ENCODE measurements at regions not wholly inside any gene's neighbourhood (a gene's known extent, or its start where the extent isn't known, plus 50 kb on each side); places are given as distances from the start of the nearest gene placed in this dataset.
A peak's percentile ranks its signal among the peaks of the same experiment; 100 is the strongest.

DNA sequence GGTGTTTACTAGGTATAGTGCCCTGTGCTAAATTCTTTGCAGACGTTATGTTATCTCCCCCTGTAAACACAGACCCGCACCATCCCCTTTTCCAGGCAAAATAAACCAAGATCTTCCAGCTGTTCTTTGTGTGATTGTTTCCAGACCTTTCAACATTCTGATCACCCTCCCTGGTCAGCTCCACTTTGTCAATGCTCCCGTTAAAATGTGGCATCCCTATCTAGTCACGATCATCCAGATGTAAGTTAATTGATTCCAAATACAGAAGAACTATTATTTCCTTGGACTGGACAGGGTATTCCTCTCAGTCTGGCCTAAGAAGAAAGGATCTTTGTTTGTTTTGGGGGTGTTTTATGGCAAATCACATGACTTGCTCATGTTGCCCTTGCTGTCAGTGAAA, 127.6 kb upstream of the ARID2 start:
- H3K4me1 Mint-ChIP-seq (ENCODE audit: low read depth) = no peaks in the 10 kb centered on the region
- no peak overlapping the region for H3K4me3 Mint-ChIP-seq
- no peaks in the 10 kb centered on the region for H3K27me3 Mint-ChIP-seq (ENCODE audit: low read depth)
- ATAC-seq (replicated peaks in 1 of 2) (no peak), DNase-seq (no peak)
- H3K9me3 Mint-ChIP-seq = peaks cover 2 to 4% of the 10 kb centered on the region in 2 donors
- peaks cover 4% of the 10 kb centered on the region in 2 donors for H3K36me3 Mint-ChIP-seq (ENCODE audit: insufficient read depth in 2 of 2)
- H3K27ac Mint-ChIP-seq = no peak overlapping the region

DNA sequence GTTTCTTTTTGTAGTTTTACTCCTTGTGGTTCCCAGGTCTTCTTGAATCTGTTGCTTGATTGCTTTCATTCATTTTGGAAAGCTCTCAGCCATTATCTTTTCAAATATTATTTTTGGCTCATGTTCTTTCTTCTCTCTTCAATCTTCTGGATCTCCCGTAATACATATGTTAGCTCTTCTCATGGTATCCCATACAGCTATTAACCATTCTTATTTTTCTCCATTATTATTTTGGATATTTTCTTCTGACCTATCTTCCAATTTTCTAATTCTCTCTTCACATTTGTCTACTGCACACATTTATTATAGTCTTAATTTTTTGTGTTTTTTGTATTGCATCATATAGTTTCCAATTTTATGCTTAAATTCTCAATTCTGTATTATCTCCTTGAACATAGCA, 123.9 kb upstream of the ARID2 start:
- Mint-ChIP-seq H3K27me3 (ENCODE audit: low read depth) (peaks cover 5% of the 10 kb centered on the region), H3K27ac (no peak overlapping the region), H3K4me3 (no peak overlapping the region), H3K36me3 (ENCODE audit: insufficient read depth in 2 of 2) (peaks cover 4% of the 10 kb centered on the region in 2 donors), H3K4me1 (ENCODE audit: low read depth) (no peaks in the 10 kb centered on the region), H3K9me3 (peaks cover 2 to 4% of the 10 kb centered on the region in 2 donors)
- DNase-seq (no peak), ATAC-seq (replicated peaks in 1 of 2) (no peak)

DNA sequence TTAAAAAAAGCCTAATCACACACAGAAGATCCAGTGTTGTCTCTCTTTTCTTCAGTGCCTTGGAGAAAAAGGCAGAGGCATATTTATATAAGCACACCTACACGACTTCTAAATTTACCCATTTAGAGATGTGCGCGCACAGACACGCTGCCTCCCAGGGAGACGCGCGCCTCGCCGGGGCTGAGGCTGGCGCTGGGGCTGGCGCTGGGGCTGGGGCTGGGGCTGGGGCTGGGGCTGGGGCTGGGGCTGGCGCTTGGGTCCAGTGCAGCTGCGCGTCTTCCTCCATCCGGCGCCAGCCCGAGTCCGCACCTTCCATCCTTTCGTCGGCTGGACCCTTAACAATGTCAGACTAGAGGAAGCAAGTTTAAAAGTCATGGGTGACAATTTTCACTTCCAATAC, 118.4 kb upstream of the ARID2 start:
- Mint-ChIP-seq H3K4me3 (peak overlapping the region; percentile 28 to 40), H3K4me1 (ENCODE audit: low read depth) (peaks cover 10% of the 10 kb centered on the region), H3K27me3 (ENCODE audit: low read depth) (peaks cover 5% of the 10 kb centered on the region), H3K9me3 (no peaks in the 10 kb centered on the region), H3K27ac (no peak overlapping the region), H3K36me3 (ENCODE audit: insufficient read depth in 2 of 2) (no peaks in the 10 kb centered on the region)
- ATAC-seq (replicated peaks in 1 of 2) = no peak
- DNase-seq = no peak

DNA sequence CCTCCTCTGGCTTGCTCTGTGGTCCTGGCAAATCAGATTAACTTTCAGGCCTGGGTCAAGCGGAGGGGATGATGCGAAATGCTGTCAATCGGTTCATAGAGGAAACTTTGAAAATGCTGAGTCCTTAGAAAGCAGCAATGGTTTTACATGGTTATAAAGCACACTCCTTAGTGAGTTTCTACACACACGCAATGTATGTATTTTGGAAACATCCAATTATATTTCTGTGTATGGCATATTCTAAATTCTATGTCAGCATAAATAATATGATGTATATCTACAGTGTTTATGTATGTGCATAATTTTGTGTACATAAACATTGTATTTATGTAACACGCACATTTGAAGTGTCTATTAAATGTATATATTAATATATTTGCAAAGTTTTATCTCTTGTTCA, 118.0 kb upstream of the ARID2 start:
- peak overlapping the region; percentile 28 to 40 for H3K4me3 Mint-ChIP-seq
- no peak for DNase-seq
- H3K27me3 Mint-ChIP-seq (ENCODE audit: low read depth) = peaks cover 5% of the 10 kb centered on the region
- H3K9me3 Mint-ChIP-seq = no peaks in the 10 kb centered on the region
- no peaks in the 10 kb centered on the region for H3K36me3 Mint-ChIP-seq (ENCODE audit: insufficient read depth in 2 of 2)
- no peak overlapping the region for H3K27ac Mint-ChIP-seq
- H3K4me1 Mint-ChIP-seq (ENCODE audit: low read depth) = peaks cover 10% of the 10 kb centered on the region
- ATAC-seq (replicated peaks in 1 of 2) = no peak

DNA sequence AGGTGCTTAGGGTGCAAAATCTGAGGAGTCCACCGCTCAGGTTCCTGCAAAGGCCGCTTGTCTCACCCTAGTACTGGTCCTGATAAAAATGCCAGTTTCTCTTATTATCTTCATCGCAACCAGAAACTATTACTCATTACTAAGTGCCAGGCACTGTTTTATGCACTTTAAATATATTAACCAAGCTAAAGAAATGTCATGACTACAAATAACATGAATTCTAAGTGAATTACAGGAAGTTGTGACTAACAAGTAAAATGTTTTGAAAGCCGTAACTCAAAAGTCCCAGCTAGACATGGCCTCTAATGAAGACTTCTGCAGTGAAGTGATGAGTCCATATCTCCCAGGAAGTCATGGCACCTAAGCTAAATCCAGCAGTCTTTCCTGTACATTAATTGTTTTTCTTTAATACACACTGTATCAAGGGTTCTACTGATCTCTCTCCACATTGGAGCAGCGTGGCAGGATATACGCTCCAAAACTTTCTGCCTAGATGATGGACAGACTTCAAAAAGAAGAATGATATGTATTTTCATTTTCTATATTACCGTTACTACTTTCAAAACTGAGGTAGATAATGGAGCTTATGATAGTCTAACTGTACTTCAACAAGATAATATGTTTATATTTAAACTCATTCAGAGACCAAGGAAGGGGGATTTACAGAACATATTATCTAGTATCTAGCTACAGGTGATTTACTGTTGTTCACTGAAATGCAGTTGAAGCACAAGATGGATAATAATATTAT, 117.3 kb upstream of the ARID2 start:
- Mint-ChIP-seq H3K27me3 (ENCODE audit: low read depth) (peaks cover 5% of the 10 kb centered on the region), H3K9me3 (no peaks in the 10 kb centered on the region), H3K36me3 (ENCODE audit: insufficient read depth in 2 of 2) (no peaks in the 10 kb centered on the region), H3K4me1 (ENCODE audit: low read depth) (peaks cover 10% of the 10 kb centered on the region), H3K27ac (peak overlapping the region; percentile 56), H3K4me3 (peak overlapping the region; percentile 16 to 43)
- DNase-seq = no peak
- peak; percentile 18 to 28 for ATAC-seq (replicated peaks in 1 of 2)

DNA sequence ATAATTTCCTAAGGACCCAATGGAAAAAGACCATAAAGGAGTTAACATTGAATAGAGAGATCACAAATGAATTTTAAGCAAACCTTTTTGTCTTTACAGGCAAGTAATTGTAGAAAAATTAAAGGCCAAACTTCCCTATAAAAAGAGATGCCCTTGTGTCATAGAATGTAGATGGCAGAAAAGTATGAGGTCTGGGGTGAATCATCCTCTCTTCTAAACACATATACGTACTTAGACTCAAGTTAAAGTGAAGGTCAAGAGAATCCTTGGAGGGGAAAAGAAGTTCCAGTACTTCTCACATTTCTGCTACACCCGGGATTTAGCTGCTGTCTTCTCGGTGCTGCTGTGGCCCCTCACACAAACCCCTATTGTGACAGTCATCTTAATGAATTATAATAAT, 116.2 kb upstream of the ARID2 start:
- H3K27ac Mint-ChIP-seq = no peak overlapping the region

DNA sequence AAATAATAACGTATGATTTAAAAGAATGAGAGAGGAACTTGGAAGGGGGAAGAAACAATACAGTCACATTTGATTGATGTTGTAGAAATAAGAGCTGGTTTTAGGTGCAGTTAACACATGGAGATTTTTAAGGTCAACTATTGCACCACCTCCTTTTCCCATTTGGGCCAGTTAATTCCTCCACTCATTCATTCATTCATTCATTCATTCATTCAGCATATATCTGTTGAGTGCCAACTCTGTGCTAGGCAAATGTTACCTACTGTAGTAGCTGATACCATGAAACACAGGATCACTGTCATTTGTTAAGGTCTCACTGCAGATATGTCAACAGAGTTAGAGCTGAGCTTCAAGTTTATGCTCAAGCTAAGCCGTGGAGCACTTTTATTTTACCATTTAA, 115.7 kb upstream of the ARID2 start:
- H3K4me3 Mint-ChIP-seq = no peak overlapping the region
- no peak for ATAC-seq (replicated peaks in 1 of 2)
- no peak for DNase-seq
- no peaks in the 10 kb centered on the region for H3K36me3 Mint-ChIP-seq (ENCODE audit: insufficient read depth in 2 of 2)
- H3K27ac Mint-ChIP-seq = no peak overlapping the region
- H3K4me1 Mint-ChIP-seq (ENCODE audit: low read depth) = peaks cover 10% of the 10 kb centered on the region
- peaks cover 1% of the 10 kb centered on the region for H3K27me3 Mint-ChIP-seq (ENCODE audit: low read depth)
- H3K9me3 Mint-ChIP-seq = no peaks in the 10 kb centered on the region

More for the DNA sequence above, 116.2 kb upstream of the ARID2 start:
- no peaks in the 10 kb centered on the region for H3K9me3 Mint-ChIP-seq
- H3K27me3 Mint-ChIP-seq (ENCODE audit: low read depth) = peaks cover 5% of the 10 kb centered on the region
- H3K4me1 Mint-ChIP-seq (ENCODE audit: low read depth) = peaks cover 10% of the 10 kb centered on the region
- no peak for DNase-seq
- no peaks in the 10 kb centered on the region for H3K36me3 Mint-ChIP-seq (ENCODE audit: insufficient read depth in 2 of 2)
- ATAC-seq (replicated peaks in 1 of 2) = no peak
- no peak overlapping the region for H3K4me3 Mint-ChIP-seq

DNA sequence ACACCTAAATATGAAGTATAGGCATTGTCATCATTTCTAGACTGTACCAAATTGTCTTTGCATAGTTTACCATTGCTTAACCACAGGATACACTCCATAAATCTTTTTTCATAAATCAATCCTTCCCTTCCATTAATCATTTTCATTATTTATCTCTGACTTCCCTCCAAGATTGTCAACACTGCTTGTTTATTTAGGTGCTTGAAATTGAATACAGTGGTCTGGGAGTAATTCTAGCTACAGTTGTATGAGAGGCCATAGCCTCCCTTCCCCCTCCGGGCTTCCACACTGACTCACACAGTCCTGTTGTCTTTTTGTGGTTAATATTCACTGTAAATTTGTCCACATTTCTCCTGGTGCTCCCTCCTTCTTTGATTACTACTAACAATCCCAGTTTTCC, 114.2 kb upstream of the ARID2 start:
- H3K4me3 Mint-ChIP-seq = no peak overlapping the region
- ATAC-seq (replicated peaks in 1 of 2) = no peak
- H3K27ac Mint-ChIP-seq = no peak overlapping the region
- H3K4me1 Mint-ChIP-seq (ENCODE audit: low read depth) = peaks cover 10% of the 10 kb centered on the region
- no peaks in the 10 kb centered on the region for H3K9me3 Mint-ChIP-seq
- no peaks in the 10 kb centered on the region for H3K36me3 Mint-ChIP-seq (ENCODE audit: insufficient read depth in 2 of 2)
- peaks cover 8% of the 10 kb centered on the region for H3K27me3 Mint-ChIP-seq (ENCODE audit: low read depth)
- no peak for DNase-seq

DNA sequence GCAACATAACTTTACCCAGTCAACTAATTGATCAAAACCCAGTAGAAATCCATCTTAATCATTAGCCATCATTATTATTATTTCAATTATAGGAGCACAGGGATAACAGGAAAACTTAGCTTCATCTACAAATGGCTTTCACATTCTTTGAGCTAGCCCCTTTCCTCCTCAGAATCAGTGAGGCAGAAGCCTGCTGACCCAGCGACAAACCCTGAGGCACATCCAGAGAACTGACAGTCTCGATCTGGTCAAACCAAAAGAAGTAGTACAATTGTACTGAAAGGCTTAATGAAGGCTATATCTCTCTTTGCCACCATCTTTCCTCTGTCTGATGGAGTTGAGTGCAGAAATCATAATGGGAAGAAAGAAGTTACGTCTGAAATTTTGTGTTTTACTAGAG, 109.8 kb upstream of the ARID2 start:
- Mint-ChIP-seq H3K4me3 (no peak overlapping the region), H3K36me3 (ENCODE audit: insufficient read depth in 2 of 2) (no peaks in the 10 kb centered on the region), H3K4me1 (ENCODE audit: low read depth) (no peaks in the 10 kb centered on the region), H3K27ac (no peak overlapping the region), H3K9me3 (no peaks in the 10 kb centered on the region), H3K27me3 (ENCODE audit: low read depth) (peaks cover 10% of the 10 kb centered on the region)
- ATAC-seq (replicated peaks in 1 of 2) (no peak), DNase-seq (no peak)

DNA sequence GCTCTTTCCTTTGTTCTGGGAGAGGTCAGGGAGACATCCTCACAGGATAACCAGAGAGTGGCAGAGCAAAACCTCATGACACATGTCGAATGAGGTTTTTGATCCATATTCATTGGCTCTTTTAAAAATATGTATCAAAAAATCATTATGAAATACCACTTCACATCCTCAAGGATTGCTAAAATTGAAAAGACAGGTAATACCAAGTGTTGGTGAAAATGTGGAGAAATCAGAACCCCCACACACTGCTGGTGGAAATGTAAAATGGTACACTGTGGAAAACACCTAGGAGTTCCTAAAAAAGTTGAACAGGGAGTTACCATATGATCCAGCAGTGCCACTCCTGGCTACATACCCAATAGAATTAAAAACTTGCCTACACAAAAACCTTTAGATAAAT, 107.8 kb upstream of the ARID2 start:
- H3K4me1 Mint-ChIP-seq (ENCODE audit: low read depth) = no peaks in the 10 kb centered on the region
- H3K27ac Mint-ChIP-seq = no peak overlapping the region
- no peak overlapping the region for H3K4me3 Mint-ChIP-seq
- no peaks in the 10 kb centered on the region for H3K36me3 Mint-ChIP-seq (ENCODE audit: insufficient read depth in 2 of 2)
- DNase-seq = no peak
- no peaks in the 10 kb centered on the region for H3K9me3 Mint-ChIP-seq
- H3K27me3 Mint-ChIP-seq (ENCODE audit: low read depth) = peaks cover 10% of the 10 kb centered on the region
- ATAC-seq (replicated peaks in 1 of 2) = no peak

DNA sequence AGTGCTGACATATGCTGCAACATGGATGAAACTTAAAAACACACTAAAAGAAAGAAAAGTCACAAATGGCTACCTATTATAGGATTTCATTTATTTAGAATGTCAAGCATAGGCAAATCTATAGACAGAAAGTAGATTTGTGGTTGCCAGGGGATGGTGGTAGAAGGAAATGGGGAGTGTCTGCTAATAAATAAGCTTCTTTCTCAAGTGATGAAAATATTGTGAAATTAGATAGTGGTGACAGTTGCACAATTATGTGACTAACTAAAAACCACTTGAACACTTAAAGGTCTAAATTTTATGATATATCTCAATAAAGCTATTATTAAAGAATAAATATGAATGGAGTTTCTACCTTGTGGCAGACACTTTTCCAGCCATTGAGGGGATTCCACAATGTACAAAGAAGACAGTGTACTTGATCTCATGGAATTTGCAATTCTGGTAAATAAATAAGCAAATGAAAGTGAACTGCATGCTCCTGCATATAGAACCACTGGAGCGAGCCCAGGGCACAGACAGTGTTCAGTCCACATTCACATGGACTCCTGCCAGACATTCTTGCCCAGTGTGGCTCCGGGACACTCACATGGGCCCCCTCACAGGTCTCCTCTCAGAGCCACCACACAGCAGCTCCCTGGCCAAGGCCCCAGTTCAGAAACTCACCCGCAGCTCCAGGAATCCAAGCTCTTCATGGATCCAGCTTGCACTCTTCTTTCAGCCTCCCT, 107.1 kb upstream of the ARID2 start:
- Mint-ChIP-seq H3K9me3 (no peaks in the 10 kb centered on the region), H3K4me3 (no peak overlapping the region), H3K36me3 (ENCODE audit: insufficient read depth in 2 of 2) (no peaks in the 10 kb centered on the region), H3K27me3 (ENCODE audit: low read depth) (peaks cover 10% of the 10 kb centered on the region), H3K27ac (no peak overlapping the region), H3K4me1 (ENCODE audit: low read depth) (no peaks in the 10 kb centered on the region)
- ATAC-seq (replicated peaks in 1 of 2) (no peak), DNase-seq (no peak)

DNA sequence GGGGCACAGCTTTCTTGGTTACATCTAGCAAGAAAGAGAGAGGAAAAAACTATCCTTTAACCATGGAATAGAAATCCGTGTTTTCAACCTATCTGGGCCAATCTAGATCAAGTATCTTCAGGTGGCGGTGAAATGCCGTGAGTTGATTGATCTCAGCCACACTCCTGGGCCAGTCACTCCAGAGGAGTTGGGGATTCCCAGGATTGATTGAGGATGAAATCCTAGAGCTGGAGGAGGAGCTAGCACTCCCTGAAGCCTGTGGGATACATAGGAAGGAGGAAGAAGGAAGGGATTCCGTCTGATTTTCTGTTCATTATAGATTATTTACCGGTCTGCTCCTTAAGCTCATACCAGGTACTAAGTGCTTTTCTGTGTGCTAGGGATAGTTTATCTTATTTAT, 106.3 kb upstream of the ARID2 start:
- Mint-ChIP-seq H3K36me3 (ENCODE audit: insufficient read depth in 2 of 2) (no peaks in the 10 kb centered on the region), H3K27ac (no peak overlapping the region), H3K4me3 (no peak overlapping the region), H3K27me3 (ENCODE audit: low read depth) (peaks cover 16% of the 10 kb centered on the region), H3K4me1 (ENCODE audit: low read depth) (no peaks in the 10 kb centered on the region), H3K9me3 (no peaks in the 10 kb centered on the region)
- ATAC-seq (replicated peaks in 1 of 2) (no peak), DNase-seq (no peak)

DNA sequence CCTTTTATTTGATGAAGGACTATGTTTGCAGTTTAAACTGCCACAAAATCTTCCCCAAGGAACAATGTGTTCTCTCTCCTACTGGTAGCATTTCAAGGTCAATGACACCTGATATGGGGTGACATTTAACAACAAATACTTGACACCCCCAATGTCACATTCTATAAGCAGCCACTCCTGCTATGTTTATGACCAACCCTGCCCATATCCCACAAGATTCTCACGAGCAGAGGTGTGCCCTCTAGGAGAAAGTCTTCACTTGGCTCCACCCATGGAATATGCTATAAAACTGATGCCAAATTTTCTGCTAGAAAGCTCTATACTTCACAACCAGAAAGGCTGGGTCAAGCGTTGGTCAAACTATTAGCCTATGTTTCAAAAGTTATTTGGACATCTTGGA, 105.6 kb upstream of the ARID2 start:
- Mint-ChIP-seq H3K4me3 (no peak overlapping the region), H3K36me3 (ENCODE audit: insufficient read depth in 2 of 2) (no peaks in the 10 kb centered on the region), H3K27ac (no peak overlapping the region), H3K9me3 (no peaks in the 10 kb centered on the region), H3K4me1 (ENCODE audit: low read depth) (no peaks in the 10 kb centered on the region), H3K27me3 (ENCODE audit: low read depth) (peaks cover 20% of the 10 kb centered on the region)
- no peak for DNase-seq
- ATAC-seq (replicated peaks in 1 of 2) = no peak

DNA sequence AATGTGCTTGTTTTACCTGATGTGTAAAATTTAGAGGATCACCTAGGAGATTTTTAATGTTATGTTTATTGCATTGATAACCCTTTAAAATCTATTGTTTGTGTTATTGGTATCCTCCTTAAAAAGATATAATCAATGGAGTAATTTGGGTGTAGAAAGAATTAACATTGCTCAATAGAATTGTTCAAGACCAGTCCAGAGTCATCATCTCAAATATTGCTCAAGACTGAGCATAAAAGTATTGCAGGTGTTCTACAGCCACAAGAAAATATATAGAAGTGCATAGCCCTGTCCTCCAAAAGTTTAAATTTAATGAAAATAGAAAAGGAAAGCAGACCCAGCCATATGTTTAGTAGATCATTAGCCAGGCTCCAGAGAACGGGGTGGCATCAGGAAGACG, 102.5 kb upstream of the ARID2 start:
- Mint-ChIP-seq H3K36me3 (ENCODE audit: insufficient read depth in 2 of 2) (no peaks in the 10 kb centered on the region), H3K4me3 (no peak overlapping the region), H3K27me3 (ENCODE audit: low read depth) (peaks cover 16% of the 10 kb centered on the region), H3K4me1 (ENCODE audit: low read depth) (no peaks in the 10 kb centered on the region), H3K9me3 (no peaks in the 10 kb centered on the region), H3K27ac (no peak overlapping the region)
- no peak for DNase-seq
- no peak for ATAC-seq (replicated peaks in 1 of 2)

Data from activated T-cell treated with anti-CD3 and anti-CD28 coated beads, Interleukin-2, amount 50 U/mL, for 72 hours (primary cell).